ENCODE measurements at regions not wholly inside any gene's neighbourhood (a gene's known extent, or its start where the extent isn't known, plus 50 kb on each side); places are given as distances from the start of the nearest gene placed in this dataset.

- H3K27ac ChIP-seq: no peak overlapping the region
- TF ChIP-seq ZFX (IDR thresholded peaks at IDR 0.05; ENCODE audit: borderline replicate concordance): no peak
- TF ChIP-seq, protein P1, sequence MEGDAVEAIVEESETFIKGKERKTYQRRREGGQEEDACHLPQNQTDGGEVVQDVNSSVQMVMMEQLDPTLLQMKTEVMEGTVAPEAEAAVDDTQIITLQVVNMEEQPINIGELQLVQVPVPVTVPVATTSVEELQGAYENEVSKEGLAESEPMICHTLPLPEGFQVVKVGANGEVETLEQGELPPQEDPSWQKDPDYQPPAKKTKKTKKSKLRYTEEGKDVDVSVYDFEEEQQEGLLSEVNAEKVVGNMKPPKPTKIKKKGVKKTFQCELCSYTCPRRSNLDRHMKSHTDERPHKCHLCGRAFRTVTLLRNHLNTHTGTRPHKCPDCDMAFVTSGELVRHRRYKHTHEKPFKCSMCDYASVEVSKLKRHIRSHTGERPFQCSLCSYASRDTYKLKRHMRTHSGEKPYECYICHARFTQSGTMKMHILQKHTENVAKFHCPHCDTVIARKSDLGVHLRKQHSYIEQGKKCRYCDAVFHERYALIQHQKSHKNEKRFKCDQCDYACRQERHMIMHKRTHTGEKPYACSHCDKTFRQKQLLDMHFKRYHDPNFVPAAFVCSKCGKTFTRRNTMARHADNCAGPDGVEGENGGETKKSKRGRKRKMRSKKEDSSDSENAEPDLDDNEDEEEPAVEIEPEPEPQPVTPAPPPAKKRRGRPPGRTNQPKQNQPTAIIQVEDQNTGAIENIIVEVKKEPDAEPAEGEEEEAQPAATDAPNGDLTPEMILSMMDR (IDR thresholded peaks at IDR 0.05): no peak
Measured at GRCh38 chr18:2482706-2483475, 88.4 kb downstream of the METTL4 start.

- TF ChIP-seq, protein P1 (IDR thresholded peaks at IDR 0.05): no peak
- TF ChIP-seq ZFX (IDR thresholded peaks at IDR 0.05; ENCODE audit: borderline replicate concordance): no peak
- H3K27ac ChIP-seq: no peak overlapping the region
Measured at GRCh38 chr18:2485983-2486382, 85.3 kb downstream of the METTL4 start.

- H3K27ac ChIP-seq: no peak overlapping the region
- TF ChIP-seq, protein P1 (IDR thresholded peaks at IDR 0.05): no peak
Measured at GRCh38 chr18:2486426-2486825, 84.9 kb downstream of the METTL4 start.

Measured in 22Rv1 (cell line).